MG63 (cell line): ENCODE measurements at regions not wholly inside any gene's neighbourhood (a gene's known extent, or its start where the extent isn't known, plus 50 kb on each side); places are given as distances from the start of the nearest gene placed in this dataset.
"Not testable (repeated sequence)": the region's sequence is repeated elsewhere in the genome, so short reads cannot be mapped to it uniquely, and the experiment has no call there.

ENCODE experiments used
- DNase-seq: peaks from one replicate; pipeline ENCODE4 v3.0.0-alpha.2; 2020
- H3K27me3 ChIP-seq: fragments of 250-450 bp; sonication (Bioruptor Pico); 2 replicates; pipeline ENCODE4 v1.5.1; 2020; ENCODE audit warnings: mild to moderate bottlenecking, moderate library complexity
- H3K36me3 ChIP-seq: fragments of 250-450 bp; sonication (Bioruptor Pico); 2 replicates; pipeline ENCODE4 v1.5.1; 2020; ENCODE audit warnings: mild to moderate bottlenecking, moderate library complexity
- H3K4me3 ChIP-seq: fragments of 250-450 bp; sonication (Bioruptor Pico); 2 replicates; pipeline ENCODE4 v1.5.1; 2020; ENCODE audit warnings: mild to moderate bottlenecking, moderate library complexity
- H3K9me3 ChIP-seq: fragments of 250-450 bp; sonication (Bioruptor Pico); 2 replicates; pipeline ENCODE4 v1.5.1; 2020; ENCODE audit warnings: mild to moderate bottlenecking, moderate library complexity

- Histone ChIP-seq H3K9me3 (no peaks in the 10 kb centered on the region), H3K27me3 (no peaks in the 10 kb centered on the region), H3K36me3 (no peaks in the 10 kb centered on the region), H3K4me3 (no peak overlapping the region)
- DNase-seq, result no peak
Observed at GRCh38 chr6:120407696-120408095, 926.6 kb downstream of the TBC1D32 start.

- Histone ChIP-seq H3K27me3 (no peaks in the 10 kb centered on the region), H3K36me3 (no peaks in the 10 kb centered on the region), H3K4me3 (no peak overlapping the region), H3K9me3 (no peaks in the 10 kb centered on the region)
- DNase-seq, result no peak
Observed at GRCh38 chr6:120405947-120406346, 928.3 kb downstream of the TBC1D32 start.

DNA sequence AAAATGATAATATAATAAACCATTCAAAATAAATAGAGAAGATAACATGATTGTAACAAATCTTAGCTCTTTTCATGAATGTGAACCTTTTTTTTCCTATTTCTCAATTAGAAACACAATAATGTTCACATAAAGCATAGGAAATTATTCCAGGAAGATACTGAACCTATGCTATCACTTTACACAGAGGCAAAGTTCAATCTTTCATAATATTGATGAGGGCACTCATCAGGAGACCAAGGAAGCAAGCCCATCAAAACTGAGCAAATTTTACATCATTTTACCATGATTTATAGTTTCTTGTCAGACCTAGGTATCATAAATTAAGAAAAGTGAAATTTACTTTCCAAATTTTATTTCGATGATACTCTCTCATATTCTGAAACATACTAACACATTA is 938.5 kb downstream of the TBC1D32 start:
- Histone ChIP-seq H3K27me3 (no peaks in the 10 kb centered on the region), H3K36me3 (no peaks in the 10 kb centered on the region), H3K4me3 (no peak overlapping the region), H3K9me3 (no peaks in the 10 kb centered on the region)
- DNase-seq, result no peak

DNA sequence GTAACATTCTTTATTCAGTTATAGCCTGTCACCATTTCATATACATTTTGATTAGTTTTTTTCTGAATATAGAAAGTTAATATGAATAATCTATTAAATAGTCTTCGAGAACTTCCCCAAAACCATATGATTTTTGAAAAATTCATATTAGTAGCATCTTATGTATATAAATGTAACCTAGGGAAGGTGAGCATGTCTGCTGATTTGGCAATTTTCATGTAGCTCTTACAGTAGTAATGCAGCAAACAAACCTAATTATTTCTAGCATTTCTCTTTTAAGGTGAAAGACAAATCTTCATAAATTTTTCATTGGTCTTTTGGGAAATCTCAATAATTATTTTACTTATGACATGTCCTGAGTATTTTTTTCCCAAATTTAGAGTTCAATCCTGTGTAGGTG is 939.0 kb downstream of the TBC1D32 start:
- no peak for DNase-seq
- H3K4me3 ChIP-seq, result no peak overlapping the region
- H3K36me3 ChIP-seq, result no peaks in the 10 kb centered on the region
- H3K9me3 ChIP-seq, result no peaks in the 10 kb centered on the region
- no peaks in the 10 kb centered on the region for H3K27me3 ChIP-seq

DNA sequence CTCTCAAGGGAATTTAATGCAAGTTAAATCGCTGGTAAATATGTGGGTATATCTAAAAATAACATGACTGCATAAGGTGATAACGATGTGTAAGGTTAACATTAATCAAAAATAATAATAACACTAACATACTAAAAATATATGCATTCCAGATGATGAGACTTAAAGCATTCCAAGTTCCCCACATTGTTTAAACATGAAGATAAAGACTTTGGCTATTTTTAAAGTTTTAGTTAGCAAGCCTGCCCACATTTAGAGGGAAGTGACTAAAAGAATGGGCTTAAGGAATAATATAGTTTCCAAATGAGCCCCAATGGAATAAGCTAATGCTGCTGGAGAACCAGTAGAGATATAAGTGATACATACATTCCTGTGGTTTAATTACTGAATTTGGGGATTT is 941.3 kb downstream of the TBC1D32 start:
- Histone ChIP-seq H3K27me3 (no peaks in the 10 kb centered on the region), H3K4me3 (no peak overlapping the region), H3K9me3 (no peaks in the 10 kb centered on the region), H3K36me3 (no peaks in the 10 kb centered on the region)
- DNase-seq, result no peak

GRCh38 chr6:120384671-120385070 is 949.6 kb downstream of the TBC1D32 start:
- Histone ChIP-seq H3K4me3 (no peak overlapping the region), H3K9me3 (no peaks in the 10 kb centered on the region), H3K27me3 (no peaks in the 10 kb centered on the region), H3K36me3 (no peaks in the 10 kb centered on the region)
- no peak for DNase-seq

DNA sequence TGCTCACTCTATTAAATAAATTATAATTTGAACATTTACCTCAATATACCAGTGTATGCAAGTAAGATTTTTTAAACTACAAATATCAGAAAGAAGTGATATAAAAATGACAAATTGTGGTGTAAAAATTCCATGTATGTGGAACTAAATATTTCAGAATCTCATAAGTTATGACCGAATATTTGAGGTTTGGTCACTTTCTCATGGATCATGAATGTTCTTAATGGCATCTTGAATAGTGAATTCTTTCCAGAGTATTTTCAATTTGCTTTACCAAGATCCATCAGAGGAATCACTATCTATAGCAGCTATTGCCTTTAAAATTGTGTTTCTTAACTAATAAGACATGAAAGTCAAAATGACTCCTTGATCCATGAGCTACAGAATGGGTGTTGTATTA is 950.6 kb downstream of the TBC1D32 start:
- Histone ChIP-seq H3K4me3 (no peak overlapping the region), H3K36me3 (no peaks in the 10 kb centered on the region), H3K27me3 (no peaks in the 10 kb centered on the region), H3K9me3 (no peaks in the 10 kb centered on the region)
- DNase-seq, result no peak

DNA sequence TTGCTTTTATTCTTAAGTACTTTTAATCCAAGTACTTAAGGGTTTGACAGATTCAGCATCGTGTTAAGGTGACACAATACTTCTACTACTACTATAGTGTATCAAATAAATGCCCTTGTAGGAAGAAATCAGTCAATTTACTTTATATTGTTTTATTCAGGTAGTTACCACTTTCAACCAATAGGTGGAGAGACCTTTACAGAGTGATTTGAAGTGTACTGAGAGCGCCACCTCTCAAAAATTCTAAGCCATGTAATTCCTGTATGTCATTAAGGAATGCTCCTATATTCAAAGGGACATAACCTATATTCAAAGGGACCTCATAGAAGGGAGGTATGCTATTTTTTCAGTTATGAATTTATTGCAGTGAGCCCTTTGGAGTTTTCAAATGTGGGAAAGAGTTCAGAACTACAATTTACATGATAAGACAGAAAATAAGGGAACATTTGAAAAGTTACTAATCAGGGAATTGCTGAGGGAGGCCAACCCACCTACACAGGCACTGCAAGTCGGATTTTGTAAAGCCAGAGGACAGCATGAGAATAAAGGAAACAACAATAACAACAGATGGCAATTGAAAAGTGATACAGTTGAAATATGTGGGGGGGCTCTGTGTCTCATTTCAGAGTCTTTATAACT is 955.6 kb downstream of the TBC1D32 start:
- DNase-seq, result no peak
- H3K27me3 ChIP-seq, result no peaks in the 10 kb centered on the region
- H3K9me3 ChIP-seq, result no peaks in the 10 kb centered on the region
- H3K36me3 ChIP-seq, result no peaks in the 10 kb centered on the region
- no peak overlapping the region for H3K4me3 ChIP-seq

DNA sequence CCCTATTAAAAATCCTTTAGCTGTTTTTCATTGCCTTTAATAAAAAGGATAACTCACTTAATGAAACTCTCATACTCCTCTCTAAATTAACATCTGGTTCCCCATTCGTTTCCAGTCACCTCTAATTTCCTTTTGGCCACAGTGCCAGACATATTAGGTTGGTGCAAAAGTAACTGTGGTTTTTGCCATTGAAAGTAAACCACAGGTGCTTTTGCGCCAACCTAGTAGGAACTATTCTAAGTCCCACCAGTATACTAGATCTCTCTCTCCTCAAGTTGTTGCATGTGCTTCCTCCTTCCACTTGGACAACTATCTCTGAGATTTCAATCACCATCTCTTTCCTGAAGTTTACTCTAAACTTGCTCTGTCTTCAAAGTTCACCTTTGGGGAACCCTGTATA is 961.1 kb downstream of the TBC1D32 start:
- no peak for DNase-seq
- Histone ChIP-seq H3K27me3 (no peaks in the 10 kb centered on the region), H3K4me3 (no peak overlapping the region), H3K36me3 (no peaks in the 10 kb centered on the region), H3K9me3 (no peaks in the 10 kb centered on the region)

DNA sequence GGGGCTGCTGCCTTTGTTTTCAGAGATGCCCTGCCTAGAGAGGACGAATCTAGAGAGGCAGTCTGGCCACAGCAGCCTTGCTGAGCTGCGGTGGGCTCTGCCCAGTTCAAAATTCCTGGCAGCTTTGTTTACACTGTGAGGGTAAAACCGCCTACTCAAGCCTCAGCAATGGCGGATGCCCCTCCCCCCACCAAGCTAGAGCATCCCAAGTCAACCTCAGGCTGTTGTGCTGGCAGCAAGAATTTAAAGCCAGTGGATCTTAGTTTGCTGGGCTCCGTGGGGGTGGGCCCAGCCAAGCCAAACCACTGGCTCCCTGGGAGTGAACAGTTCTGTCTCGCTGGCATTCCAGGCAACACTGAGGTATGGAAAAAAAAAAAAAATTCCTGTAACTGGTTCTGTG is 970.9 kb downstream of the TBC1D32 start:
- no peaks in the 10 kb centered on the region for H3K27me3 ChIP-seq
- no peak for DNase-seq

DNA sequence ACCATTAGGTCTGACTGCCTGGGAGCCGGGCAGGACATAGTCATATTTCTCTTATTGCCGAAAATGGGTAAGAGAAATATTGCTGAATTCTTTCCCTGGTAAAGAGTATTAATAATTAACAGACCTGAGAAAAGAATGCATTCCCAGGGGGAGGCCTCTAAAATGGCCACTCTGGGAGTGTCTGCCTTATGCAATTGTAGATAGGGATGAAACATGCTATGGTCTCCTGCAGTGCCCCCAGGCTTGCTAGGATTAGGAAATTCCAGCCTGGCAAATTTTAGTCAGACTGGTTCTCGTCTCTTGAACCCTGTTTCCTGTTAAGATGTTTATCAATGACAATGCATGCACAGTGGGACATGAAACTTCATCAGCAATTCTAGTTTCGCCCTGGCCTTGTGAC is 975.7 kb downstream of the TBC1D32 start:
- not testable (repeated sequence) for DNase-seq, H3K27me3 ChIP-seq, H3K9me3 ChIP-seq, H3K4me3 ChIP-seq, H3K36me3 ChIP-seq

More for the DNA sequence above, 970.9 kb downstream of the TBC1D32 start:
- Histone ChIP-seq H3K4me3 (no peak overlapping the region), H3K9me3 (no peaks in the 10 kb centered on the region), H3K36me3 (no peaks in the 10 kb centered on the region)

- Histone ChIP-seq H3K27me3 (no peaks in the 10 kb centered on the region), H3K4me3 (no peak overlapping the region), H3K9me3 (no peaks in the 10 kb centered on the region), H3K36me3 (no peaks in the 10 kb centered on the region)
- no peak for DNase-seq
Observed at GRCh38 chr6:120357447-120357846, 976.8 kb downstream of the TBC1D32 start.

GRCh38 chr6:120355822-120356221 is 978.5 kb downstream of the TBC1D32 start:
- Histone ChIP-seq H3K4me3 (no peak overlapping the region), H3K27me3 (no peaks in the 10 kb centered on the region), H3K9me3 (no peaks in the 10 kb centered on the region), H3K36me3 (no peaks in the 10 kb centered on the region)
- peak; percentile 4 for DNase-seq

- no peaks in the 10 kb centered on the region for H3K9me3 ChIP-seq
- H3K36me3 ChIP-seq, result no peaks in the 10 kb centered on the region
- no peak for DNase-seq
- no peaks in the 10 kb centered on the region for H3K27me3 ChIP-seq
- no peak overlapping the region for H3K4me3 ChIP-seq
Observed at GRCh38 chr6:120354452-120355098, 979.7 kb downstream of the TBC1D32 start.

DNA sequence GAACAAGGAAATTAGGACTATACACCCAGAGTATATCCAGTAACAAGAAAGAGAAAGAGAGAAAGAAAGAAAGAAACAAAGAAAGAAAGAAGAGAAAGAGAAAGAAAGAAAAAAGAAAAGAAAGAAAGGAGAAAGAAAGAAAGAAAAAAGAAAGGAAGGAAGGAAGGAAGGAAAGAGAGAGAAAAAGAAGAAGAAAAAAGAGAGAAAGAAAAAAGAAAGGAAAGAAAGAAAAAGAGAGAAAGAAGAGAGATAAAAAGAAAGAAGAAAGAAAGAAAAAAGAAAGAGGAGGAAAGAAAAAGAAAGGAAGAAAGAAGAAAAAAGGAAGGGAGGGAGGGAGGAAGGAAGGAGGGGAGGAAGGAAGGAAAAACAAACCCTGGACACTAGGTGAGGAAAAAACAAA is 981.8 kb downstream of the TBC1D32 start:
- Histone ChIP-seq H3K9me3 (no peaks in the 10 kb centered on the region), H3K4me3 (no peak overlapping the region), H3K36me3 (no peaks in the 10 kb centered on the region), H3K27me3 (no peaks in the 10 kb centered on the region)
- DNase-seq, result no peak

GRCh38 chr6:120348926-120349325 is 985.4 kb downstream of the TBC1D32 start:
- H3K4me3 ChIP-seq, result no peak overlapping the region
- DNase-seq, result no peak
- H3K36me3 ChIP-seq, result no peaks in the 10 kb centered on the region
- H3K27me3 ChIP-seq, result no peaks in the 10 kb centered on the region
- H3K9me3 ChIP-seq, result no peaks in the 10 kb centered on the region

DNA sequence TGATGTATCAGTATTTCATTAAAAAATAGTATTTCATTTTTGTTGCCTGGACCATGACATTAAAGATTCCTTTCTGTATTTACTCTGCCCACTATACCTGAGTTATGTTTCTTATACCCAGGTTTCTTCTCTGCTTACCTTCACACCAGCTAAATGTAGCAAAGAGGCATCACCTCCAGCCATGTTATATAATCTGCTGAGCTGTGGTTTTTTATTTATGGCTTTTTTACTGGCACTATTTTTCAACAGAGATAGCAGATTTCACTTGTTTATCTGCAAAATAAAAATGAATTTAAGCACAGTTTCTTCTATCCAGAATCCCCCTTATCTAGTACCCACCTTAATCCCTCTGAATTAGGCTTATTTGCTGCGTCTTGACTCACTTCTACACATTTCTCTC is 979.0 kb upstream of the MAN1A1 start:
- H3K27me3 ChIP-seq, result no peaks in the 10 kb centered on the region
- no peak for DNase-seq
- no peaks in the 10 kb centered on the region for H3K9me3 ChIP-seq
- H3K4me3 ChIP-seq, result no peak overlapping the region
- H3K36me3 ChIP-seq, result no peaks in the 10 kb centered on the region

GRCh38 chr6:120320481-120321162 is 971.1 kb upstream of the MAN1A1 start:
- no peak overlapping the region for H3K4me3 ChIP-seq
- H3K9me3 ChIP-seq, result no peaks in the 10 kb centered on the region
- no peak for DNase-seq
- H3K36me3 ChIP-seq, result no peaks in the 10 kb centered on the region
- no peaks in the 10 kb centered on the region for H3K27me3 ChIP-seq
